CD14-positive monocyte (primary cell): ENCODE measurements at regions not wholly inside any gene's neighbourhood (a gene's known extent, or its start where the extent isn't known, plus 50 kb on each side); places are given as distances from the start of the nearest gene placed in this dataset.

ENCODE experiments used
- DNase-seq, 3 donors: peaks; one replicate each; pipeline ENCODE4 v3.0.0-alpha.2; 2011 to 2022
- H2AFZ ChIP-seq: 2 replicates; pipeline ENCODE4 v1.6.0; 2012; ENCODE audit warnings: mild to moderate bottlenecking, low read depth, low read length, inconsistent platforms; ENCODE audit not compliant: insufficient read depth, poor library complexity, severe bottlenecking
- H3K27ac ChIP-seq, 2 donors: 1 replicate in 1 of 2; 2 replicates in 1 of 2; pipeline ENCODE4 v1.5.1; 2012 to 2013; ENCODE audit warnings: low read length in 2 of 2, control low read depth in 1 of 2, inconsistent platforms in 1 of 2, low read depth in 1 of 2, mild to moderate bottlenecking in 1 of 2
- H3K27me3 ChIP-seq, 2 donors: one replicate each; pipeline versions ENCODE4 v1.6.0 to v1.6.1; 2011 to 2013; ENCODE audit warnings: low read length in 2 of 2; ENCODE audit not compliant: control insufficient read depth in 2 of 2, insufficient read depth in 2 of 2
- H3K36me3 ChIP-seq, 2 donors: replicated peaks in 1 of 2; 1 replicate in 1 of 2; 2 replicates in 1 of 2; pipeline versions ENCODE4 v1.5.1 to v1.6.1; 2012 to 2013; ENCODE audit warnings: low read length in 2 of 2, control low read depth in 1 of 2, inconsistent platforms in 1 of 2, mild to moderate bottlenecking in 1 of 2; ENCODE audit not compliant: insufficient read depth in 2 of 2, control insufficient read depth in 1 of 2
- H3K4me1 ChIP-seq, 2 donors: 1 replicate in 1 of 2; 2 replicates in 1 of 2; pipeline versions ENCODE4 v1.5.1 to v1.6.1; 2012 to 2013; ENCODE audit warnings: low read length in 2 of 2, control low read depth in 1 of 2, inconsistent platforms in 1 of 2, mild to moderate bottlenecking in 1 of 2, moderate library complexity in 1 of 2; ENCODE audit not compliant: insufficient read depth in 2 of 2, control insufficient read depth in 1 of 2
- H3K4me2 ChIP-seq: replicated peaks from 2 replicates; pipeline ENCODE3; 2012; ENCODE audit warnings: low read length, moderate library complexity, mild to moderate bottlenecking; ENCODE audit not compliant: poor library complexity, severe bottlenecking; ENCODE audit errors: extremely low read depth
- H3K4me3 ChIP-seq, 3 experiments: fragments of 200-600 bp in 1 of 3; sonication (generic) in 1 of 3; replicated peaks in 1 of 3; 1 replicate in 2 of 3; 2 replicates in 1 of 3; pipeline ENCODE4 v1.5.1; 2011 to 2013; ENCODE audit warnings: low read length in 3 of 3, mild to moderate bottlenecking in 3 of 3, control low read depth in 2 of 3, low read depth in 2 of 3, inconsistent platforms in 1 of 3, moderate library complexity in 1 of 3
- H3K79me2 ChIP-seq: 2 replicates; pipeline ENCODE4 v1.6.0; 2012; ENCODE audit warnings: mild to moderate bottlenecking, control low read depth, inconsistent platforms, low read length, moderate library complexity; ENCODE audit not compliant: insufficient read depth
- H3K9ac ChIP-seq: 2 replicates; pipeline ENCODE4 v1.6.0; 2017; ENCODE audit warnings: low read length, mild to moderate bottlenecking; ENCODE audit not compliant: insufficient read depth, poor library complexity, severe bottlenecking
- H3K9me3 ChIP-seq, 2 donors: replicated peaks in 1 of 2; 1 replicate in 1 of 2; 2 replicates in 1 of 2; pipeline versions ENCODE4 v1.5.1 to v1.6.1; 2012 to 2013; ENCODE audit warnings: low read length in 2 of 2, control low read depth in 1 of 2; ENCODE audit not compliant: control insufficient read depth in 1 of 2, insufficient read depth in 1 of 2
- H4K20me1 ChIP-seq: 2 replicates; pipeline ENCODE4 v1.6.0; 2012; ENCODE audit warnings: mild to moderate bottlenecking, low read length, control low read depth, moderate library complexity; ENCODE audit not compliant: insufficient read depth
- H3K27ac Mint-ChIP-seq, 7 donors: one replicate each; pipeline ENCODE4 v1.8.0; 2020; ENCODE audit warnings: mild to moderate bottlenecking in 7 of 7, mixed read lengths in 7 of 7, moderate library complexity in 6 of 7, inconsistent platforms in 2 of 7
- H3K27me3 Mint-ChIP-seq, 3 donors: one replicate each; pipeline ENCODE4 v1.8.0; 2021 to 2022; ENCODE audit warnings: low read depth in 3 of 3, mild to moderate bottlenecking in 3 of 3, mixed read lengths in 3 of 3, moderate library complexity in 3 of 3, inconsistent platforms in 1 of 3
- H3K36me3 Mint-ChIP-seq, 2 donors: one replicate each; pipeline ENCODE4 v1.8.0; 2020; ENCODE audit warnings: mixed read lengths in 2 of 2, inconsistent platforms in 1 of 2, mild to moderate bottlenecking in 1 of 2
- H3K4me1 Mint-ChIP-seq: one replicate; pipeline ENCODE4 v1.8.0; 2020; ENCODE audit warnings: mild to moderate bottlenecking, mixed read lengths
- H3K4me3 Mint-ChIP-seq, 2 donors: one replicate each; pipeline ENCODE4 v1.8.0; 2020; ENCODE audit warnings: mild to moderate bottlenecking in 2 of 2, mixed read lengths in 2 of 2, moderate library complexity in 1 of 2
- H3K9me3 Mint-ChIP-seq, 7 donors: one replicate each; pipeline ENCODE4 v1.8.0; 2020 to 2022; ENCODE audit warnings: mixed read lengths in 7 of 7, mild to moderate bottlenecking in 6 of 7, moderate library complexity in 6 of 7, inconsistent platforms in 2 of 7
- CTCF ChIP-seq: fragments of 200-600 bp; IDR thresholded peaks from one replicate; pipeline ENCODE4 v1.8.0; 2022; ENCODE audit warnings: antibody characterized with exemption, mild to moderate bottlenecking
- WGBS: methylation state at CpG from one replicate; pipeline ENCODE4 v1.1.5; 2013; ENCODE audit warnings: missing lambda C conversion rate; ENCODE audit not compliant: insufficient coverage; 5-methylcytosine and 5-hydroxymethylcytosine counted together
- intact Hi-C, 2 donors: fragments of 100-400 bp; cut with micrococcal nuclease; formaldehyde crosslinking; loops; one replicate each; pipeline versions ENCODE4 v1.15.0 to v1.15.1; 2023

- peak overlapping the region; percentile 68 to 94 (median 90) for H3K27ac Mint-ChIP-seq
- Histone ChIP-seq H3K27ac (peak overlapping the region; percentile 56 to 83), H3K27me3 (no peaks in the 10 kb centered on the region), H3K36me3 (no peaks in the 10 kb centered on the region), H3K9ac (no peak overlapping the region), H3K9me3 (no peaks in the 10 kb centered on the region), H3K4me1 (peaks cover 34 to 37% of the 10 kb centered on the region in 2 donors), H4K20me1 (no peaks in the 10 kb centered on the region), H3K79me2 (no peaks in the 10 kb centered on the region), H2AFZ (no peak overlapping the region), H3K4me2 (no peak overlapping the region), H3K4me3 (no peak overlapping the region)
- peak overlapping the region in 1 of 2 donors; percentile 32 for H3K4me3 Mint-ChIP-seq
- H3K36me3 Mint-ChIP-seq, result peaks cover 0 to 1% of the 10 kb centered on the region in 2 donors
- no peak for TF ChIP-seq CTCF
- intact Hi-C loops, result loop anchor here in 1 of 2 donors (10.0 kb wide), 1 partner anchor 54 kb away; no protein-coding TSS in a partner anchor
- DNase-seq, result peak; percentile 45 to 85 (median 48)
- H3K9me3 Mint-ChIP-seq, result no peaks in the 10 kb centered on the region
- H3K4me1 Mint-ChIP-seq, result peaks cover 37% of the 10 kb centered on the region
- peaks cover 0 to 6% (median 5%) of the 10 kb centered on the region in 3 donors for H3K27me3 Mint-ChIP-seq
- no CpG with 5 or more reads among the region's 1 CpG for WGBS
These were observed 61.3 kb downstream of the PHLDA1 start for GRCh38 chr12:75970310-75970709.

GRCh38 chr12:75969768-75970167, 61.8 kb downstream of the PHLDA1 start:
- H3K4me3 ChIP-seq, result no peak overlapping the region
- no peaks in the 10 kb centered on the region for H3K9me3 ChIP-seq
- H3K27me3 ChIP-seq, result no peaks in the 10 kb centered on the region
- peak; percentile 92 to 97 (median 95) for DNase-seq
- TF ChIP-seq CTCF, result no peak
- H3K4me1 Mint-ChIP-seq, result peaks cover 34% of the 10 kb centered on the region
- H3K9me3 Mint-ChIP-seq, result no peaks in the 10 kb centered on the region
- H3K27ac ChIP-seq, result peak overlapping the region; percentile 56 to 83
- H3K27ac Mint-ChIP-seq, result peak overlapping the region; percentile 68 to 94 (median 90)
- intact Hi-C loops, result loop anchor here in 1 of 2 donors (10.0 kb wide), 1 partner anchor 55 kb away; no protein-coding TSS in a partner anchor
- H3K4me3 Mint-ChIP-seq, result peak overlapping the region in 1 of 2 donors; percentile 14
- peaks cover 0 to 1% of the 10 kb centered on the region in 2 donors for H3K36me3 Mint-ChIP-seq
- no peak overlapping the region for H3K9ac ChIP-seq
- H3K4me1 ChIP-seq, result peaks cover 31 to 34% of the 10 kb centered on the region in 2 donors
- H3K27me3 Mint-ChIP-seq, result peaks cover 0 to 6% (median 5%) of the 10 kb centered on the region in 3 donors
- H3K4me2 ChIP-seq, result no peak overlapping the region
- 11% methylated on average over 5 of the region's 5 CpGs for WGBS
- no peaks in the 10 kb centered on the region for H3K36me3 ChIP-seq
- no peak overlapping the region for H2AFZ ChIP-seq
- H4K20me1 ChIP-seq, result no peaks in the 10 kb centered on the region
- H3K79me2 ChIP-seq, result no peaks in the 10 kb centered on the region
